ENCODE measurements at regions not wholly inside any gene's neighbourhood (a gene's known extent, or its start where the extent isn't known, plus 50 kb on each side); places are given as distances from the start of the nearest gene placed in this dataset.

DNA sequence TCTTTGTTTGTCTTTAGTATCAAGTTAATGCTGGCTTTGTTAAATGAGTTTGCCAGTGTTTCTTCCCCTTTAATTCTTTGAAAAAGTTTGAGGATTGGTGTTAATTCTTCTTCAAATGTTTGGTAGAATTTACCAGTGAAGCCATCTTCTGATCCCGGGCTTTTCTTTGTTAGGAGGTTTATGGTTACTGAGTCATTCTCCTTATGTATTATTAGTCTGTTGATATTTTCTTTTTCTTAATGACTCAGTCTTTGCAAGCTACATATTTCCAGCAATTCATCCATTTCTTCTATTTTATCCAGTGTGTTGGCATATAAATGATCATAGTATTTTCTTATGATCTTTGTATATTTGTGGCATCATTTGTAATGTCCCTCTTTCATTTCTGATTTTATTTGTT lies 74.5 kb upstream of the SPINK5 start:
- no peaks in the 10 kb centered on the region for H3K4me1 Mint-ChIP-seq
- H3K27ac Mint-ChIP-seq, result no peak overlapping the region
- no peaks in the 10 kb centered on the region for H3K9me3 Mint-ChIP-seq
- no peaks in the 10 kb centered on the region for H3K27me3 Mint-ChIP-seq (ENCODE audit: low read depth, poor library complexity)
- no peak for DNase-seq
- TF ChIP-seq, protein P1, sequence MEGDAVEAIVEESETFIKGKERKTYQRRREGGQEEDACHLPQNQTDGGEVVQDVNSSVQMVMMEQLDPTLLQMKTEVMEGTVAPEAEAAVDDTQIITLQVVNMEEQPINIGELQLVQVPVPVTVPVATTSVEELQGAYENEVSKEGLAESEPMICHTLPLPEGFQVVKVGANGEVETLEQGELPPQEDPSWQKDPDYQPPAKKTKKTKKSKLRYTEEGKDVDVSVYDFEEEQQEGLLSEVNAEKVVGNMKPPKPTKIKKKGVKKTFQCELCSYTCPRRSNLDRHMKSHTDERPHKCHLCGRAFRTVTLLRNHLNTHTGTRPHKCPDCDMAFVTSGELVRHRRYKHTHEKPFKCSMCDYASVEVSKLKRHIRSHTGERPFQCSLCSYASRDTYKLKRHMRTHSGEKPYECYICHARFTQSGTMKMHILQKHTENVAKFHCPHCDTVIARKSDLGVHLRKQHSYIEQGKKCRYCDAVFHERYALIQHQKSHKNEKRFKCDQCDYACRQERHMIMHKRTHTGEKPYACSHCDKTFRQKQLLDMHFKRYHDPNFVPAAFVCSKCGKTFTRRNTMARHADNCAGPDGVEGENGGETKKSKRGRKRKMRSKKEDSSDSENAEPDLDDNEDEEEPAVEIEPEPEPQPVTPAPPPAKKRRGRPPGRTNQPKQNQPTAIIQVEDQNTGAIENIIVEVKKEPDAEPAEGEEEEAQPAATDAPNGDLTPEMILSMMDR (IDR thresholded peaks at IDR 0.05), result no peak
- no peaks in the 10 kb centered on the region for H3K36me3 Mint-ChIP-seq (ENCODE audit: low read depth)
- no peak overlapping the region for H3K4me3 Mint-ChIP-seq

- Mint-ChIP-seq H3K27me3 (ENCODE audit: low read depth, poor library complexity) (peaks cover 3% of the 10 kb centered on the region), H3K27ac (no peak overlapping the region), H3K9me3 (no peaks in the 10 kb centered on the region), H3K4me3 (no peak overlapping the region), H3K4me1 (no peaks in the 10 kb centered on the region), H3K36me3 (ENCODE audit: low read depth) (no peaks in the 10 kb centered on the region)
- TF ChIP-seq, protein P1 (IDR thresholded peaks at IDR 0.05), result no peak
- no peak for DNase-seq
These were observed 77.5 kb upstream of the SPINK5 start for GRCh38 chr5:147986134-147986757.

DNA sequence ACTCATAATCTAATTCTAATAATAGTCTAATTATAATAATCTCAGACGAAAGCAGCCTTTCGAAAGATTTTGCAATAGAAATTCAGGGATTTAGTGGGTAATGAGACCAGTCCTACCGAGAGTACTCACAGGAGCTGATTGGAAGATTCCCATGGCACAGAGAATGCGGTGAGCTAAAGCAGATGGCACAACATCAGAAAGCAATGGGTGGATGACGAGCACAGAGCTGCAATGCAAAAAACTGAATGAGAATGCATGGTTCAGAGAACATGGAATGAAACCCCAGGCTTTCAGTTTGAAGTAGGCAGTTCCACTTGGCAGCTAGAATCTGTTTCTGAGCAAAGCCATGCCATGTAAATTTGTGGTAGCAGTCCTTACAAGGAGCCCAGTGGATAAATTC lies 78.2 kb upstream of the SPINK5 start:
- Mint-ChIP-seq H3K4me3 (no peak overlapping the region), H3K27me3 (ENCODE audit: low read depth, poor library complexity) (peaks cover 3% of the 10 kb centered on the region), H3K4me1 (no peaks in the 10 kb centered on the region), H3K27ac (no peak overlapping the region), H3K36me3 (ENCODE audit: low read depth) (no peaks in the 10 kb centered on the region), H3K9me3 (no peaks in the 10 kb centered on the region)
- DNase-seq, result no peak
- TF ChIP-seq, protein P1 (IDR thresholded peaks at IDR 0.05), result no peak

DNA sequence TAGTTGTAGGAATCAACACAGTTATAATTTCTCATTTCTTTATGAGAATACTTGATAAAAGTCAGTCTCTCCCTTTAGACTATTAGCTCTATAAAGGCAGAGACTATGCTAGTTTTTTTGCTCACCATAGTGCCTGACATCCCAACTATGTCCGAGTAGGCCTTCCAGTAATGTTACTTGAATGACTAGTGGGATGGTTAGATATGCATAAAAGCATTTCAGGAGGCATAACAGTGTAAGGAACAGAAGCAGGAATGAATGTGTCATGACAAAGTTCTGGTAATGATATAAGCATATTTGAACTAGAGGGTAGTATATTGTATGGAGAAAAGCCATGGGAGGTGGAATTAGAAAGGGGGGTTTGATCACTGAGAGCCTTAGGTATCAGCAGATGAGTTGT lies 77.4 kb upstream of the C5orf46 start:
- H3K4me1 Mint-ChIP-seq, result no peaks in the 10 kb centered on the region
- no peak overlapping the region for H3K27ac Mint-ChIP-seq
- peaks cover 3% of the 10 kb centered on the region for H3K27me3 Mint-ChIP-seq (ENCODE audit: low read depth, poor library complexity)
- no peaks in the 10 kb centered on the region for H3K36me3 Mint-ChIP-seq (ENCODE audit: low read depth)
- no peak overlapping the region for H3K4me3 Mint-ChIP-seq
- no peaks in the 10 kb centered on the region for H3K9me3 Mint-ChIP-seq
- TF ChIP-seq, protein P1 (IDR thresholded peaks at IDR 0.05), result no peak
- no peak for DNase-seq

DNA sequence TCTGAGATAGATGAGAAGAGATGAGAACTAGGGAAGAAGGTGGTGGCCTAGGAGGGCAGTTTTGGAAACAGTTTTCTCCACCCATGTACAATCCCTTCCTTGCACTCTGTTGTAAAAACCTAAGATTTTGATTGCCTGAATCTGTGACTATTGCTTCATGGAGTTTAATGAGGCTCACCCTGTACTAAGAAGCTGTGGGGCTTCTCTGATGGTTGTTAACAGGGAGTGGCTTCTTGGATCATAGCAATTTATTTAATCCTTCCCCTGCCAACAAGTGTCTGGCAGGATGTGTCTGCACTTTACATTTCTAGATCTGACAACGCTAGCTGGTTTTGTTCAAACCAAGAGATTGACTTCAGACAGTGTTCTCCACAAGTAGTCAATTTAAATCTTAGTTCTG lies 74.7 kb upstream of the C5orf46 start:
- DNase-seq, result no peak
- peaks cover under 1% of the 10 kb centered on the region for H3K4me1 Mint-ChIP-seq
- TF ChIP-seq, protein P1 (IDR thresholded peaks at IDR 0.05), result no peak
- no peak overlapping the region for H3K4me3 Mint-ChIP-seq
- H3K27ac Mint-ChIP-seq, result no peak overlapping the region
- peaks cover 3% of the 10 kb centered on the region for H3K27me3 Mint-ChIP-seq (ENCODE audit: low read depth, poor library complexity)
- no peaks in the 10 kb centered on the region for H3K36me3 Mint-ChIP-seq (ENCODE audit: low read depth)
- H3K9me3 Mint-ChIP-seq, result no peaks in the 10 kb centered on the region

- no peak for DNase-seq
- Mint-ChIP-seq H3K4me3 (no peak overlapping the region), H3K36me3 (ENCODE audit: low read depth) (no peaks in the 10 kb centered on the region), H3K27ac (no peak overlapping the region), H3K27me3 (ENCODE audit: low read depth, poor library complexity) (peaks cover 3% of the 10 kb centered on the region), H3K4me1 (peaks cover 8% of the 10 kb centered on the region), H3K9me3 (no peaks in the 10 kb centered on the region)
- TF ChIP-seq, protein P1 (IDR thresholded peaks at IDR 0.05), result no peak
These were observed 73.4 kb upstream of the C5orf46 start for GRCh38 chr5:147979761-147980160.
